Adrenal gland (tissue), 5 donors: ENCODE measurements at regions not wholly inside any gene's neighbourhood (a gene's known extent, or its start where the extent isn't known, plus 50 kb on each side); places are given as distances from the start of the nearest gene placed in this dataset.

Experiments
- CTCF ChIP-seq, 6 experiments: fragments of 450-650 bp in 4 of 6; fragments of 200-600 bp in 2 of 6; sonication (generic) in 1 of 6; IDR thresholded peaks; 1 replicate in 5 of 6; 2 replicates in 1 of 6; pipeline versions ENCODE4 v1.5.1 to v1.8.0; 2016 to 2021; ENCODE audit warnings: antibody characterized with exemption in 6 of 6, mild to moderate bottlenecking in 2 of 6, moderate library complexity in 1 of 6
- POLR2A ChIP-seq, 2 donors: fragments of 450-650 bp; IDR thresholded peaks; one replicate each; pipeline ENCODE4 v1.6.1; 2017; ENCODE audit warnings: antibody characterized with exemption in 2 of 2, mild to moderate bottlenecking in 2 of 2, moderate library complexity in 1 of 2
- donor health status: DM: no; HTN: no; CAD: no.

- TF ChIP-seq CTCF (IDR thresholded peaks at IDR 0.05) = no peak
- no peak for TF ChIP-seq POLR2A (IDR thresholded peaks at IDR 0.05)
Measured at GRCh38 chr5:98103807-98104206, 669.7 kb upstream of the RGMB start.
